Thyroid gland (tissue), 4 donors: ENCODE measurements at regions not wholly inside any gene's neighbourhood (a gene's known extent, or its start where the extent isn't known, plus 50 kb on each side); places are given as distances from the start of the nearest gene placed in this dataset.

Experiments
- CTCF ChIP-seq, 6 experiments: fragments of 200-600 bp in 3 of 6; fragments of 450-650 bp in 3 of 6; sonication (generic) in 3 of 6; IDR thresholded peaks; one replicate each; pipeline ENCODE4 v1.5.1; 2016 to 2019; ENCODE audit warnings: antibody characterized with exemption in 6 of 6, mild to moderate bottlenecking in 2 of 6, inconsistent platforms in 1 of 6, moderate library complexity in 1 of 6
- POLR2A ChIP-seq, 2 donors: fragments of 450-650 bp; IDR thresholded peaks; one replicate each; pipeline ENCODE4 v1.6.1; 2017; ENCODE audit warnings: antibody characterized with exemption in 2 of 2, mild to moderate bottlenecking in 2 of 2, moderate library complexity in 1 of 2

GRCh38 chr4:155073852-155074251, 134.6 kb upstream of the NPY2R start:
- TF ChIP-seq CTCF (IDR thresholded peaks at IDR 0.05) (no peak), POLR2A (IDR thresholded peaks at IDR 0.05) (no peak)
